Trophoblast cell (in vitro differentiated cells and primary cell): ENCODE measurements at regions not wholly inside any gene's neighbourhood (a gene's known extent, or its start where the extent isn't known, plus 50 kb on each side); places are given as distances from the start of the nearest gene placed in this dataset.
A peak's percentile ranks its signal among the peaks of the same experiment; 100 is the strongest.

ENCODE experiments used
- DNase-seq, 2 donors: peaks; one replicate each; pipeline ENCODE4 v3.0.0-alpha.2; 2016
- H2AFZ ChIP-seq: 2 replicates; pipeline ENCODE4 v1.6.1; 2013; ENCODE audit warnings: low read length, moderate library complexity, mild to moderate bottlenecking; ENCODE audit not compliant: insufficient read depth, poor library complexity
- H2AK5ac ChIP-seq: 2 replicates; pipeline ENCODE4 v1.6.1; 2013; ENCODE audit warnings: mild to moderate bottlenecking, low read length
- H2BK120ac ChIP-seq: 2 replicates; pipeline ENCODE4 v1.6.1; 2013; ENCODE audit warnings: low read length, mild to moderate bottlenecking, moderate library complexity; ENCODE audit not compliant: insufficient read depth, poor library complexity
- H2BK12ac ChIP-seq: 2 replicates; pipeline ENCODE4 v1.6.1; 2013; ENCODE audit warnings: mild to moderate bottlenecking, low read length, moderate library complexity
- H2BK5ac ChIP-seq: 2 replicates; pipeline ENCODE4 v1.6.1; 2013; ENCODE audit warnings: low read length, low read depth, moderate library complexity, mild to moderate bottlenecking; ENCODE audit not compliant: poor library complexity
- H3K14ac ChIP-seq: 2 replicates; pipeline ENCODE4 v1.6.1; 2013; ENCODE audit warnings: mild to moderate bottlenecking, low read length
- H3K18ac ChIP-seq: 2 replicates; pipeline ENCODE4 v1.6.1; 2013; ENCODE audit warnings: mild to moderate bottlenecking, low read length
- H3K23ac ChIP-seq: 2 replicates; pipeline ENCODE4 v1.6.1; 2013; ENCODE audit warnings: low read length
- H3K27ac ChIP-seq: 2 replicates; pipeline ENCODE4 v1.5.1; 2013; ENCODE audit warnings: low read depth, mild to moderate bottlenecking, inconsistent platforms, low read length, moderate library complexity
- H3K27me3 ChIP-seq: 2 replicates; pipeline ENCODE4 v1.6.1; 2013; ENCODE audit warnings: inconsistent platforms, mild to moderate bottlenecking, low read length, moderate library complexity; ENCODE audit not compliant: insufficient read depth
- H3K36me3 ChIP-seq, 2 experiments: 1 replicate in 1 of 2; 2 replicates in 1 of 2; pipeline ENCODE4 v1.6.1; 2013; ENCODE audit warnings: low read length in 2 of 2, mild to moderate bottlenecking in 2 of 2, moderate library complexity in 1 of 2; ENCODE audit not compliant: insufficient read depth in 2 of 2, control insufficient read depth in 1 of 2
- H3K4ac ChIP-seq: 2 replicates; pipeline ENCODE4 v1.6.1; 2013; ENCODE audit warnings: low read depth, mild to moderate bottlenecking, low read length, moderate library complexity
- H3K4me1 ChIP-seq, 2 experiments: 1 replicate in 1 of 2; 2 replicates in 1 of 2; pipeline ENCODE4 v1.6.1; 2013; ENCODE audit warnings: low read length in 2 of 2, mild to moderate bottlenecking in 2 of 2, moderate library complexity in 1 of 2; ENCODE audit not compliant: insufficient read depth in 2 of 2, control insufficient read depth in 1 of 2
- H3K4me2 ChIP-seq: 2 replicates; pipeline ENCODE4 v1.6.1; 2013; ENCODE audit warnings: inconsistent platforms, mild to moderate bottlenecking, low read length, moderate library complexity
- H3K4me3 ChIP-seq: 2 replicates; pipeline ENCODE4 v1.5.1; 2013; ENCODE audit warnings: mild to moderate bottlenecking, low read depth, low read length, inconsistent platforms
- H3K79me1 ChIP-seq: one replicate; pipeline ENCODE4 v1.6.1; 2013; ENCODE audit warnings: low read length
- H3K79me2 ChIP-seq: 2 replicates; pipeline ENCODE4 v1.6.1; 2013; ENCODE audit warnings: low read length, mild to moderate bottlenecking; ENCODE audit not compliant: control insufficient read depth, insufficient read depth, poor library complexity
- H3K9ac ChIP-seq: 2 replicates; pipeline ENCODE4 v1.6.1; 2013; ENCODE audit warnings: mild to moderate bottlenecking, low read length
- H3K9me3 ChIP-seq: 2 replicates; pipeline ENCODE4 v1.6.1; 2013; ENCODE audit warnings: low read depth, mild to moderate bottlenecking, control low read depth, inconsistent platforms, low read length; ENCODE audit not compliant: insufficient read depth
- H4K12ac ChIP-seq: 2 replicates; pipeline ENCODE4 v1.6.1; 2013; ENCODE audit warnings: low read depth, mild to moderate bottlenecking, low read length, moderate library complexity
- H4K8ac ChIP-seq: 2 replicates; pipeline ENCODE4 v1.6.1; 2013; ENCODE audit warnings: low read depth, mild to moderate bottlenecking, low read length, moderate library complexity
- H4K91ac ChIP-seq: one replicate; pipeline ENCODE4 v1.6.1; 2013; ENCODE audit warnings: low read depth, mild to moderate bottlenecking, low read length, moderate library complexity
- WGBS: extraction: QIAGEN DNeasy Blood & Tissue Kit; methylation state at CpG from one replicate; pipeline ENCODE4 v1.1.7; 2013; ENCODE audit warnings: missing lambda C conversion rate; ENCODE audit not compliant: insufficient read length, insufficient coverage; ENCODE audit errors: extremely low coverage; 5-methylcytosine and 5-hydroxymethylcytosine counted together

DNA sequence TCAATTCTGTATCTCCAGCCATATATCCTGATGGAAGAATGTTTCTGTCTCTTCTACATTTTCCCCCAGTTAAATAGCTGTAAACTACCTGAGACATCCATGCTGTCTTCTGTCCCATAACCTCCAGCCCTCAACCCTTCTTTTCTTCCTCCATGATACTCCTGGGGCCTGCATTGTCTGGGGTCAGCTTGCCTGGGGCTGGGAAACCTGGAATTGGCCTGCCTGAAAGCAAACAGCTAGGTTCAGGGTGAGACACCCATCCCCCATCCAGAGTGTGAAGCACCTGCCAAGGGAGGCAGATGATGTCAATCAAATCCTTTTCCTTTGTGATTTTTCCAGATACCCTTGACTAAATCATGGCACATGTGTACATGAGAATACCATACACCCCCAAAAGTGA is 313.7 kb upstream of the MGAT5 start:
- Histone ChIP-seq H3K36me3 (no peaks in the 10 kb centered on the region), H2AK5ac (no peak overlapping the region), H3K14ac (no peak overlapping the region), H3K4me1 (no peaks in the 10 kb centered on the region), H4K91ac (no peak overlapping the region), H3K79me1 (no peaks in the 10 kb centered on the region), H2BK120ac (no peak overlapping the region), H3K27ac (no peak overlapping the region), H4K12ac (no peak overlapping the region), H3K4me2 (no peak overlapping the region), H3K23ac (no peak overlapping the region), H4K8ac (no peak overlapping the region), H2AFZ (no peak overlapping the region), H3K27me3 (no peaks in the 10 kb centered on the region), H3K9me3 (no peaks in the 10 kb centered on the region), H3K18ac (no peak overlapping the region), H2BK12ac (no peak overlapping the region), H3K4ac (no peak overlapping the region), H3K79me2 (no peaks in the 10 kb centered on the region), H3K9ac (no peak overlapping the region), H3K4me3 (no peak overlapping the region), H2BK5ac (no peak overlapping the region)
- no peak for DNase-seq

DNA sequence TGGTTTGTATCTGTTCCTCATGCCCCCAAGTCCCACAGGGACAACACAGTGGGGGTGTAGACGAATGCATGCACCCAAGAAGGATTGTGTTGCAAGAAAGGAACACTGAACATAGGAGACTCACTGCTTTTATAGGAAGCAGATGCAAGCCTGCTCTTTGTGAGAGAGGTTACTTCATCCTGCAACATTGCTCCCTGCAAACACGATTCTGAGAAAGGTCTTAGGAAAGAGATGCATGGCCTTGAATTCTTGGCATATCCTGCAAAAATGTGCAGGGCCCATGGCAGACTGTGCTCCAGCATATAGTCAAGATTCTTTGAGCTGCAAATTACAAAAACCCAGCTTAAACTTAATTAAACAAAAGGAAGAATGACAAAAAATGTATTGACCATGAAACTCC is 312.2 kb upstream of the MGAT5 start:
- no peak overlapping the region for H3K4me3 ChIP-seq
- no peaks in the 10 kb centered on the region for H3K36me3 ChIP-seq
- no peaks in the 10 kb centered on the region for H3K79me2 ChIP-seq
- peak; percentile 37 to 73 for DNase-seq
- no peak overlapping the region for H3K14ac ChIP-seq
- H3K9me3 ChIP-seq, result peaks cover 1% of the 10 kb centered on the region
- no CpG with 5 or more reads among the region's 2 CpGs for WGBS
- H4K12ac ChIP-seq, result no peak overlapping the region
- no peak overlapping the region for H2BK5ac ChIP-seq
- H3K4me1 ChIP-seq, result no peaks in the 10 kb centered on the region
- H3K4ac ChIP-seq, result no peak overlapping the region
- H3K18ac ChIP-seq, result no peak overlapping the region
- H3K27ac ChIP-seq, result no peak overlapping the region
- no peaks in the 10 kb centered on the region for H3K27me3 ChIP-seq
- no peak overlapping the region for H4K91ac ChIP-seq
- H2AFZ ChIP-seq, result no peak overlapping the region
- no peak overlapping the region for H3K9ac ChIP-seq
- no peak overlapping the region for H3K4me2 ChIP-seq
- no peaks in the 10 kb centered on the region for H3K79me1 ChIP-seq
- no peak overlapping the region for H2BK12ac ChIP-seq
- H3K23ac ChIP-seq, result no peak overlapping the region
- H4K8ac ChIP-seq, result no peak overlapping the region
- no peak overlapping the region for H2AK5ac ChIP-seq
- H2BK120ac ChIP-seq, result no peak overlapping the region

DNA sequence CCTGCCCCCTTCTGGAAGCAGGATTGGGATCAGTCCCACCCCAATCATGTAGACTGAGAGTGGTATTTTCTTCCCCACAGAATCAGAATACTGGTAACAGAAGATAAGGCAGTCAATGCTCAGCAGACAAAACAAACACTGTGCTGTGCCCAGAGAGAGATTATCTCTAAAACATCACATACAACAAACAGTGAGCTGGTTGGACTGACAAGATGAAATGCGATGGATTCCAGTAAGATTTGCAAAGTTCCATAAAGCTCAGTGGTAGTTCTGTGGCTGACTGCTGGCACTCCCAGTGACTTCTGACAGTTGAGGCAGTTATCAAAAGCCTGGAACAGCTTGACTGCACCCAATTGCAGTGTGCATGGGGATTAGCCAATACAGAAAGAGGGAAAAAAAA is 311.5 kb upstream of the MGAT5 start:
- no peak overlapping the region for H3K27ac ChIP-seq
- no CpG with 5 or more reads among the region's 1 CpG for WGBS
- no peak overlapping the region for H2BK12ac ChIP-seq
- no peak overlapping the region for H2AK5ac ChIP-seq
- H2BK120ac ChIP-seq, result no peak overlapping the region
- no peak overlapping the region for H4K91ac ChIP-seq
- H3K4me2 ChIP-seq, result no peak overlapping the region
- H3K27me3 ChIP-seq, result no peaks in the 10 kb centered on the region
- no peak overlapping the region for H3K9ac ChIP-seq
- H3K9me3 ChIP-seq, result peaks cover 1% of the 10 kb centered on the region
- no peaks in the 10 kb centered on the region for H3K79me2 ChIP-seq
- DNase-seq, result peak in 1 of 2 donors; percentile 54
- no peak overlapping the region for H3K18ac ChIP-seq
- H3K14ac ChIP-seq, result no peak overlapping the region
- no peaks in the 10 kb centered on the region for H3K4me1 ChIP-seq
- no peak overlapping the region for H2BK5ac ChIP-seq
- no peaks in the 10 kb centered on the region for H3K36me3 ChIP-seq
- H2AFZ ChIP-seq, result no peak overlapping the region
- no peak overlapping the region for H3K4me3 ChIP-seq
- H4K8ac ChIP-seq, result no peak overlapping the region
- H3K79me1 ChIP-seq, result no peaks in the 10 kb centered on the region
- H3K4ac ChIP-seq, result no peak overlapping the region
- H4K12ac ChIP-seq, result no peak overlapping the region
- no peak overlapping the region for H3K23ac ChIP-seq

DNA sequence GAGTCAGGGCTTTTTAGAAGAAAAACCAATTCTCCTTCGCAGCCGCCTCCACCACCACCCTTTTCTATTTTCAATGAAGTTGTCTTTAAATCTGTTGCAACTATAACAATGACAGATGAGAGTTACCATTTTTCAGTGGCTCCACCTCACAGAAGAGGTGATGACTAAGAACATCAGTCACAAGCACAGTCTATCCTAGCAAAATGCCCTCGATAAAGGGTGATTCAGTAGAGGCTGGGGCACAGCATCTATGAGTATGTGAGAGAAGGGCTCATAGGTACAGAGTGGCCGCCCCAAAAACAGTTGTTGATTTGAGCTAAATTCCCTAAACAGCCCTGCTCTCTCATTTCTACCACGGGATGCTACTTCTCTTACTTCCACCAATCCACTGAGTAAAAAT is 310.8 kb upstream of the MGAT5 start:
- WGBS, result no CpG with 5 or more reads among the region's 5 CpGs
- H2AK5ac ChIP-seq, result no peak overlapping the region

More for the DNA sequence above, 310.8 kb upstream of the MGAT5 start:
- no peak overlapping the region for H3K4me2 ChIP-seq
- H3K36me3 ChIP-seq, result no peaks in the 10 kb centered on the region
- no peak overlapping the region for H4K8ac ChIP-seq
- no peaks in the 10 kb centered on the region for H3K79me2 ChIP-seq
- no peak overlapping the region for H3K18ac ChIP-seq
- no peak overlapping the region for H3K23ac ChIP-seq
- H3K9ac ChIP-seq, result no peak overlapping the region
- peak in 1 of 2 donors; percentile 27 for DNase-seq
- no peak overlapping the region for H3K4me3 ChIP-seq
- H3K27ac ChIP-seq, result no peak overlapping the region
- no peak overlapping the region for H2AFZ ChIP-seq
- H4K91ac ChIP-seq, result no peak overlapping the region
- no peaks in the 10 kb centered on the region for H3K79me1 ChIP-seq
- no peak overlapping the region for H3K14ac ChIP-seq
- no peak overlapping the region for H4K12ac ChIP-seq
- H2BK120ac ChIP-seq, result no peak overlapping the region
- no peak overlapping the region for H3K4ac ChIP-seq
- no peaks in the 10 kb centered on the region for H3K27me3 ChIP-seq
- no peak overlapping the region for H2BK12ac ChIP-seq
- H2BK5ac ChIP-seq, result no peak overlapping the region
- no peaks in the 10 kb centered on the region for H3K4me1 ChIP-seq
- H3K9me3 ChIP-seq, result peaks cover 1% of the 10 kb centered on the region
